GM21360 (cell line): ENCODE measurements at regions not wholly inside any gene's neighbourhood (a gene's known extent, or its start where the extent isn't known, plus 50 kb on each side); places are given as distances from the start of the nearest gene placed in this dataset.

Source experiments
- ATAC-seq: cut with Tn5 transposase; IDR thresholded peaks from one replicate; pipeline ENCODE4 v1.9.1; 2021; ENCODE audit warnings: mild to moderate bottlenecking, moderate library complexity; ENCODE audit not compliant: unreplicated experiment

- no peak for ATAC-seq
Measured at GRCh38 chr2:43129676-43130547, 96.5 kb downstream of the ZFP36L2 start.

- no peak for ATAC-seq
Measured at GRCh38 chr2:43128559-43128955, 97.8 kb downstream of the ZFP36L2 start.

DNA sequence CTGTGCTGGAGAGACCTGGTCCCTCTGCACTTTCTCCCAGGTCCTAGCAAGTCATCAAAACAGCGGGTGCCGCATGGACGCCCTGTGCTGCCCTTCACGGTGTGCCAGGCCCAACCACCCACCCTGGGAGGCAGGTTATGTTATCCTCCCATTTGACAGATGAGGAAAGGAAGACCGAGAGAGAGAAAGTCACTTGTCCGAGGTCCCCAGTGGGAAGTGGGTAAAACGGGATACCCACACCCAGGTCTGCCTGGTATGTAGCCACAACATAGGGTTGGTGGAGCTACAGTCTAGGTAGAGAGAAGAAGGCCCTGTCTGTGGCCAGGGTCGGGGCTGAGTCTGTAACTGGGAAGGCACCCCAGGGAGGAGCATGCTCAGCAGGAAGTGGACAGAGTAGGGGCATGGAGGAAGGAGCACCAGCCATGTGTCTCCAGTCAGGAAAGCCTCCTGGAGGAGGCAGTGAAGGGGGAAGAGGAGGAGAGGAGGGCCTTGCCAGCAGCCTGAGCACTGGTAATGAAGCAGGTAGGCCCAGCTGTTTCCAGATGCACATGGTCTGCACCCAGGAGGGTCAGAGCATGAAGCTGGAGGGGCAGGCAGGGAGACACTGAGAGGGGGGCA is 98.4 kb downstream of the ZFP36L2 start:
- no peak for ATAC-seq

GRCh38 chr2:43127208-43127940 is 99.0 kb downstream of the ZFP36L2 start:
- no peak for ATAC-seq

- no peak for ATAC-seq
Measured at GRCh38 chr2:43126817-43127207, 99.6 kb downstream of the ZFP36L2 start.

GRCh38 chr2:43125090-43125998 is 101.1 kb downstream of the ZFP36L2 start:
- ATAC-seq: no peak

- no peak for ATAC-seq
Measured at GRCh38 chr2:43124687-43125057, 101.7 kb downstream of the ZFP36L2 start.

- no peak for ATAC-seq
Measured at GRCh38 chr2:43123981-43124686, 102.3 kb downstream of the ZFP36L2 start.

DNA sequence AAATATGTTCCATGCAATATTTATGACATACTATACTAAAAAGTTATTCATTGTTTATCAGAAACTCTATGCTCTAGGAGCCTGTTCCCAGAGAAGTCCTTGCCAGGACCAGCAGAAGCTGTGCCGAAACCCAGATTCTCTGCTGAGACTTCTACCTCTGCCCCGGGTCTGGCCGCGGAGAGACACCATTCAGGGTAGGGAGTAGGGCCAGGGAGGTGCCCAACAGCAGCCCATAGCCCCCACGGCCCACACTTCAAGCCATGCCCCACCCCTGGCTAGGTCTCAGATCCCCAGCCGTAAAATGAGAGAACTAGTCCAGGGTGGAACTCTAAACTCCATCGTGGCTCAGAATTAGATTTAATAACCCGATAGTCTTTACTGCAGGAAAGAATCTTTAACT is 102.9 kb downstream of the ZFP36L2 start:
- ATAC-seq: no peak

GRCh38 chr2:43123028-43123427 is 103.4 kb downstream of the ZFP36L2 start:
- no peak for ATAC-seq

GRCh38 chr2:43121580-43122314 is 104.7 kb downstream of the ZFP36L2 start:
- ATAC-seq: no peak

GRCh38 chr2:43119303-43119702 is 107.1 kb downstream of the ZFP36L2 start:
- no peak for ATAC-seq

GRCh38 chr2:43117521-43118143 is 108.8 kb downstream of the ZFP36L2 start:
- no peak for ATAC-seq

- no peak for ATAC-seq
Measured at GRCh38 chr2:43116988-43117387, 109.4 kb downstream of the ZFP36L2 start.

- no peak for ATAC-seq
Measured at GRCh38 chr2:43115881-43116280, 110.5 kb downstream of the ZFP36L2 start.

DNA sequence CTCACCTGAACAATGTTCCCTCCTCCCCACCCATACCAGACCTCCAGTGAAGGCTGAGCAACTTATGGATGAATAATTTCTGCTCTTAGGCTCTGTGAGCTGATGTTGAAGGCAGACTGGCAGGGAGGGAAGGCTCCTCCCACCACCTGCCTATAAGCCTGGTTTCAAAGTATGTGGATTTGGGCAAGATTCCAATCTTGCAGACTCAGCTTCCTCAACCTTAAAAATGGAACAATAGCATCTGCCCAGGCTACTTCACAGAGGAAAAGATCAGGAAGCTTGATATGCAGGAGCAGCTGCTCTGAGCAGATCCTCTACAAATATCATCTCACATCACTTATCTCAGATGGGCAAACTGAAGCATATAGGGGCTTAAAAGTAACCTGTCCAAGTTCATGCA is 112.2 kb downstream of the ZFP36L2 start:
- no peak for ATAC-seq

DNA sequence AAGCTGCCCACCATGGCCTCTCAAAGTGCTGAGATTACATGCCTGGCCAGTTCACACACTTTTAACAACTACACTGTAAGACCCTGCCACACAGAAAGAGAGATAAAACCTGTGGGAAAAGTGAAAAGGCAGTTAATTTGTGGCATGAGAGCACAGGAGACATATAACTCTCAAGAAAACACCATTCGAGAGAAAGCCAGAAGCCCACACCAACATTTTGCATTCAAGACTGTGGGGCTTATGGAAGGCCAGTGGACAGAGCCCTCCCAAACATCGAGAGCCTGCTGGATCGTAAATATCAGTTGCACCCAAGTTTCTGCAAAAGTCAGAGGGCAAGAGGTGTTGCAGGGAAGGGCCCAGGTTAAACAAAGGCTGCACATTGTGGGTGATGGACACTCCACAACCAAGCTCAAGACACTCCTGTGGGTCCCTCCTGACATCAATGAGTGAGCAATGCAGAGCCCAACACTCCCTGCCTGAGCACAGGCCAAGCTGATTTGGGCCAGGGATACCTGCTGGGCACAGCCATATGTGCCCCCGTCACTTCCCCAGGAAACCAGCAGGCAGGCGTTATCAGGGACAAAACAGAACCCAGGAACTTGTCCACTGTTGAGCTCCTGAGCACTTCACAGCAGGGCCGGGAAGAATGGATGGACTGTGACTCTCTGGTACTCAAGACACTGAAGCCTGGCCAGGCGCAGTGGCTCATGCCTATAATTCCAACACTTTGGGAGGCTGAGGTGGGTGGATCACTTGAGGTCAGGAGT is 114.4 kb downstream of the ZFP36L2 start:
- no peak for ATAC-seq

DNA sequence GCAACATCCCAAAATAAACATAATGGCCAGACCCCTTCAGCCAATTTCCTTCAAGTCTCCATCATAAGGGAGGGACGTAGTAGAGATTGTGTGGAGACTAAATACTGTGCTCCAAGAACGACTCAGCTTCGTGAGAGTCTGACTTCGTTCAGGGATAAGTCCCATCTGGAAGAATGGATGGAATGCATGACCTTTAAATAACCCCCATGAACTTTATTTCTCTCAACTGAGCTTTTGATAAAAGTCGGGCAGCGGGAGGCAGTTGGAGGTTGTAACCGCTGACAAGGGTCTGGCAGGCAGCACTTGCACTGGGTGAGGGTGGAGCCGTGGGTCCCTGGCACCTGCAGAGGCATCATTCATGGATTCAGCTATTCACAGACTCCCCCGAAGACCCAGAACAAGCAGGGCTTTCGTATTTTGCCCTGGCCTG is 115.9 kb downstream of the ZFP36L2 start:
- no peak for ATAC-seq
